K562 (cell line): ENCODE measurements at regions not wholly inside any gene's neighbourhood (a gene's known extent, or its start where the extent isn't known, plus 50 kb on each side); places are given as distances from the start of the nearest gene placed in this dataset.

Experiments
- ATAC-seq: fragments of 200-7000 bp; cut with Tn5 transposase; 3 replicates; pipeline ENCODE4 v1.9.1; 2020; ENCODE audit warnings: moderate library complexity
- BruUV-seq: library from RNA; stranded (reverse); fragments of 400-500 nt; replicated peaks from 2 replicates; lab custom pipeline; 2021; lab: Mats Ljungman, UMichigan
- CTCF ChIA-PET: fragments of 300-600 bp; formaldehyde crosslinking; extraction: SDS; loops from one replicate; lab custom pipeline; 2021; ENCODE audit warnings: low intra/inter-chr PET ratio; lab: Yijun Ruan, JAX
- POLR2A ChIA-PET: fragments of 300-600, 350-650 bp; sonication (Branson Sonifier 250); formaldehyde crosslinking; extraction: SDS; loops from one replicate; lab custom pipeline; 2021; ENCODE audit warnings: antibody characterized with exemption, inconsistent platforms; lab: Yijun Ruan, JAX
- DNase-seq, 4 experiments: peaks; one replicate each; pipeline versions ENCODE4 v3.0.0 to v3.0.0-alpha.2; 2011 to 2018; ENCODE audit warnings: low spot score in 3 of 4, mixed read lengths in 3 of 4; ENCODE audit errors: extremely low read depth in 1 of 4
- FAIRE-seq: peaks from 2 replicates; lab custom pipeline; 2011; peaks lifted over from hg19 to GRCh38; lab: Jason Lieb, UNC
- H2AFZ ChIP-seq: 2 replicates; pipeline ENCODE4 v1.6.0; 2011; ENCODE audit warnings: low read depth, low read length, control low read depth, inconsistent platforms
- H3K27ac ChIP-seq: fragments of 200-600 bp; 3 replicates; pipeline ENCODE4 v1.8.0; 2011; ENCODE audit warnings: low read depth, mild to moderate bottlenecking, control low read depth, inconsistent platforms, low read length, moderate library complexity, mixed read lengths; ENCODE audit errors: extremely low read depth
- H3K27me3 ChIP-seq, 2 experiments: fragments of 300-600 bp in 1 of 2; 2 replicates in 1 of 2; 3 replicates in 1 of 2; pipeline versions ENCODE4 v1.6.0 to v1.8.0; 2011; ENCODE audit warnings: inconsistent platforms in 2 of 2, low read length in 2 of 2, mild to moderate bottlenecking in 1 of 2, mixed read lengths in 1 of 2, moderate library complexity in 1 of 2; ENCODE audit not compliant: control insufficient read depth in 2 of 2, insufficient read depth in 2 of 2
- H3K36me3 ChIP-seq: fragments of 300-600 bp; 3 replicates; pipeline ENCODE4 v1.8.0; 2011; ENCODE audit warnings: mild to moderate bottlenecking, low read length, inconsistent platforms; ENCODE audit not compliant: control insufficient read depth, insufficient read depth
- H3K4me1 ChIP-seq, 2 experiments: fragments of 200-600 bp in 1 of 2; replicated peaks in 1 of 2; 2 replicates in 1 of 2; 3 replicates in 1 of 2; pipeline versions ENCODE4 v1.5.1 to v1.8.0; 2011; ENCODE audit warnings: inconsistent platforms in 2 of 2, low read length in 2 of 2, mild to moderate bottlenecking in 1 of 2, mixed read lengths in 1 of 2, moderate library complexity in 1 of 2; ENCODE audit not compliant: control insufficient read depth in 2 of 2, insufficient read depth in 2 of 2
- H3K4me2 ChIP-seq: 2 replicates; pipeline ENCODE4 v1.6.1; 2011; ENCODE audit warnings: low read length, control low read depth, inconsistent platforms, mixed read lengths; ENCODE audit not compliant: insufficient read depth
- H3K4me3 ChIP-seq: fragments of 200-600 bp; sonication (generic), shearing (Covaris generic); 2 replicates; pipeline ENCODE4 v1.5.1; 2016; ENCODE audit warnings: control low read depth, inconsistent platforms
- H3K79me2 ChIP-seq: fragments of 200-600 bp; 3 replicates; pipeline ENCODE4 v1.8.0; 2011; ENCODE audit warnings: low read length, inconsistent platforms; ENCODE audit not compliant: control insufficient read depth, insufficient read depth
- H3K9ac ChIP-seq, 2 experiments: 2 replicates each; pipeline versions ENCODE4 v1.6.0 to v1.6.1; 2011; ENCODE audit warnings: low read depth in 2 of 2, low read length in 2 of 2, control low read depth in 1 of 2, inconsistent platforms in 1 of 2, mild to moderate bottlenecking in 1 of 2, mixed read lengths in 1 of 2; ENCODE audit not compliant: insufficient read depth in 1 of 2
- H3K9me1 ChIP-seq: one replicate; pipeline ENCODE4 v1.6.0; 2011; ENCODE audit warnings: inconsistent platforms, mild to moderate bottlenecking, low read length, moderate library complexity; ENCODE audit not compliant: control insufficient read depth, insufficient read depth
- H3K9me3 ChIP-seq: replicated peaks from 2 replicates; pipeline ENCODE4 v1.5.1; 2011; ENCODE audit warnings: low read depth, low read length, inconsistent platforms; ENCODE audit not compliant: control insufficient read depth, insufficient read depth
- H4K20me1 ChIP-seq: replicated peaks from 2 replicates; pipeline ENCODE4 v1.6.1; 2011; ENCODE audit warnings: low read length, inconsistent platforms, mixed read lengths; ENCODE audit not compliant: control insufficient read depth, insufficient read depth
- BRD4 ChIP-seq: fragments of 200-600 bp; sonication (generic); IDR thresholded peaks from 2 replicates; pipeline ENCODE4 v1.6.1; 2017; ENCODE audit warnings: inconsistent platforms
- ILF3 ChIP-seq: fragments of 450-650 bp; IDR thresholded peaks from 2 replicates; pipeline ENCODE4 v1.6.1; 2018; ENCODE audit warnings: antibody characterized with exemption, mild to moderate bottlenecking, moderate library complexity, borderline replicate concordance
- POLR2H ChIP-seq: IDR thresholded peaks from 2 replicates; pipeline ENCODE4 v1.6.1; 2016; ENCODE audit warnings: missing genetic modification characterization, low read depth, mild to moderate bottlenecking, control low read depth, missing compliant biosample characterization, moderate library complexity
- RBM14 ChIP-seq: fragments of 200-400 bp; formaldehyde crosslinking; IDR thresholded peaks from 2 replicates; pipeline ENCODE4 v1.6.1; 2018; ENCODE audit warnings: low read depth, mild to moderate bottlenecking, low read length, moderate library complexity, borderline replicate concordance; ENCODE audit not compliant: insufficient read depth
- SMARCC2 ChIP-seq: fragments of 450-650 bp; IDR thresholded peaks from 2 replicates; pipeline ENCODE4 v1.6.1; 2017; ENCODE audit warnings: antibody characterized with exemption, moderate library complexity, mild to moderate bottlenecking, low read depth
- ZNF174 ChIP-seq: fragments of 250-450 bp; sonication (Bioruptor Pico); IDR thresholded peaks from 2 replicates; pipeline ENCODE4 v1.4.0; 2020; ENCODE audit warnings: mild to moderate bottlenecking
- ZNF282 ChIP-seq: sonication (generic); formaldehyde crosslinking; IDR thresholded peaks from 2 replicates; pipeline ENCODE4 v1.8.1; 2023; ENCODE audit warnings: missing genetic modification reagents
- ZZZ3 ChIP-seq: fragments of 450-650 bp; IDR thresholded peaks from 2 replicates; pipeline ENCODE4 v1.6.1; 2016; ENCODE audit warnings: antibody characterized with exemption, mild to moderate bottlenecking, moderate library complexity
- WGBS: fragments of 100-300 bp; shearing (Covaris generic); methylation state at CpG from one replicate; pipeline ENCODE4 v1.1.6; 2016; ENCODE audit warnings: low coverage, mixed read lengths; ENCODE audit not compliant: insufficient coverage; ENCODE audit errors: missing lambda C conversion rate; 5-methylcytosine and 5-hydroxymethylcytosine counted together
- in situ Hi-C: fragments of 300-500 bp; cut with MboI; formaldehyde crosslinking; loops from 4 replicates; pipeline ENCODE4 v1.15.0; 2018; ENCODE audit warnings: inconsistent platforms, mixed read lengths
- intact Hi-C: fragments of 100-400 bp; cut with micrococcal nuclease; formaldehyde crosslinking; loops from 2 replicates; pipeline ENCODE4 v1.14.2; 2022
- TF ChIP-seq, protein P1 (sequence below), 2 experiments: fragments of 450-650 bp; IDR thresholded peaks; 2 replicates each; pipeline ENCODE4 v1.6.1; 2016
- TF ChIP-seq, protein P2 (sequence below): fragments of 250-450 bp; sonication (Bioruptor Pico); IDR thresholded peaks from 2 replicates; pipeline ENCODE4 v1.5.0; 2021; ENCODE audit warnings: mild to moderate bottlenecking, moderate library complexity

DNA sequence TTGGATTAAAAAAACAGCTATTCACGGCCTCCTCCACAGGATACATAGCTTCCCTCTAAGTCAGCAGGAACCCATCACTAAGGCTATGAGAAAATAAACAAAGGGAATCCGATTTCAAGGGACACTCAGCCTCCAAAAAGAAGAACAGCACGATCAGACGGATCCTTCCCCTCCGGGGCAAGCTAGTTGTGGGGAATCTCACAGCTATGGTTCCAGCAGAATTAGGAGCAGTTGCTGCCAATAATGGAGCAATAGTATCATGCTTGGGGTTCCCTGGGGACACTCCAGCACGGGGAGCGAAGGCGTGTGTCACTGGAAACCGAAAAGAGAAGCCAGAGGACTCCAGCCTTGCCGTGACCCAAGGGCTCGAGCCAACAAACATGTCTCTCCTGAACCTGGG lies 163.1 kb downstream of the TTC32 start:
- WGBS: 2% methylated on average over 11 of the region's 11 CpGs
- Histone ChIP-seq H4K20me1 (no peaks in the 10 kb centered on the region), H3K27ac (no peak overlapping the region), H3K9ac (no peak overlapping the region), H3K4me3 (no peak overlapping the region), H3K36me3 (no peaks in the 10 kb centered on the region), H2AFZ (no peak overlapping the region), H3K9me1 (no peaks in the 10 kb centered on the region), H3K4me1 (no peaks in the 10 kb centered on the region), H3K4me2 (no peak overlapping the region), H3K27me3 (peaks cover 0 to 21% of the 10 kb centered on the region in 2 experiments; a peak in 3 of 5 replicates), H3K79me2 (no peaks in the 10 kb centered on the region), H3K9me3 (no peaks in the 10 kb centered on the region)
- TF ChIP-seq, protein P1, sequence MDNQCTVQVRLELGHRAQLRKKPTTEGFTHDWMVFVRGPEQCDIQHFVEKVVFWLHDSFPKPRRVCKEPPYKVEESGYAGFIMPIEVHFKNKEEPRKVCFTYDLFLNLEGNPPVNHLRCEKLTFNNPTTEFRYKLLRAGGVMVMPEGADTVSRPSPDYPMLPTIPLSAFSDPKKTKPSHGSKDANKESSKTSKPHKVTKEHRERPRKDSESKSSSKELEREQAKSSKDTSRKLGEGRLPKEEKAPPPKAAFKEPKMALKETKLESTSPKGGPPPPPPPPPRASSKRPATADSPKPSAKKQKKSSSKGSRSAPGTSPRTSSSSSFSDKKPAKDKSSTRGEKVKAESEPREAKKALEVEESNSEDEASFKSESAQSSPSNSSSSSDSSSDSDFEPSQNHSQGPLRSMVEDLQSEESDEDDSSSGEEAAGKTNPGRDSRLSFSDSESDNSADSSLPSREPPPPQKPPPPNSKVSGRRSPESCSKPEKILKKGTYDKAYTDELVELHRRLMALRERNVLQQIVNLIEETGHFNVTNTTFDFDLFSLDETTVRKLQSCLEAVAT (IDR thresholded peaks at IDR 0.05): no peak
- TF ChIP-seq POLR2H (tag): no peak
- no peak for ATAC-seq
- DNase-seq: no peak
- no TSS peak for BruUV-seq
- CTCF ChIA-PET: interaction anchor here (0.6 kb wide), 1 partner anchor 240 kb away, joined by 3 read pairs; no protein-coding TSS in a partner anchor
- intact Hi-C loops (no loop called here), in situ Hi-C loops (no loop called here)
- POLR2A ChIA-PET: interaction anchor here (0.7 to 1.5 kb wide), 2 partner anchors 18 to 604 kb away, joined by 3 to 4 read pairs; no protein-coding TSS in a partner anchor
- no peak for FAIRE-seq

DNA sequence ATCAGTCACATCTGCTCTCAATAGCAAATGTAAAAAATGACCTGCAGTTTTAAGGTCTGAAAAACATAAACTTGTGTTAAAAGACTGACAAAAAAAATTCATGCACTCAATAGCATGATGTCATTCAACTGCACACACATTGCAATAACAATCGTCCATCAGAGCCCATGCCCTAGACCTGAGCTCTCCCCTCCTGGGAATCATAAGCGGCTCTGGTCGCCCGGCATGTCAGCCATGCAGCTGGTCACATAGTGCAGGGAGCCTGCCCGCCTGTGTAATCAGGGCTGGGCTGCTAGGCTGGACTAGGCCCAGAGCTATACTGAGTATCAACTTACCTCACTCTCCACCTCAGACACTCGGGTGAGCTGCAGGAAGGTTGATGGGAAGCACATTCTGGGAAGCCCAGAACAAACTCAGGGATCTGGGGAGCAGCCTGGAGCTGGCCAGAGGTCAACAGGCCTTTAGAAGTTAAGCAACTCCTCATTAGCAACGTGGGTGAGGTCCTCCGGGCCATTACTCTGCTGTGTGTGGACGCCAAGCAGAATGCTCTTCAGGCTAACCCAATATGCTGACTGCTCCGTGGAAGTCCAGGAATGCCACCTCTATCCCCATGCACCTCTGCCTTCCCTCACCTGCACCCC lies 165.5 kb downstream of the TTC32 start:
- no peaks in the 10 kb centered on the region for H4K20me1 ChIP-seq
- H3K9me3 ChIP-seq: no peaks in the 10 kb centered on the region
- H3K79me2 ChIP-seq: no peaks in the 10 kb centered on the region
- under 1% methylated on average over 10 of the region's 10 CpGs for WGBS
- H3K27ac ChIP-seq: no peak overlapping the region
- H3K27me3 ChIP-seq: peaks cover 0 to 24% of the 10 kb centered on the region in 2 experiments; a peak in 3 of 5 replicates
- ChIA-PET POLR2A (interaction anchor here (0.6 to 1.2 kb wide), 3 partner anchors 8 to 1323 kb away, joined by 3 read pairs; no protein-coding TSS in a partner anchor), CTCF (no interaction called here)
- H3K36me3 ChIP-seq: no peaks in the 10 kb centered on the region
- no peak; the same call in 2 of the 3 replicates for ATAC-seq
- H3K4me1 ChIP-seq: no peaks in the 10 kb centered on the region
- H3K4me3 ChIP-seq: no peak overlapping the region
- no TSS peak for BruUV-seq
- DNase-seq: no peak
- no peak overlapping the region for H3K4me2 ChIP-seq
- FAIRE-seq: no peak
- intact Hi-C loops: no loop called here
- no peak overlapping the region for H2AFZ ChIP-seq
- no peak overlapping the region for H3K9ac ChIP-seq
- no peaks in the 10 kb centered on the region for H3K9me1 ChIP-seq
- in situ Hi-C loops: no loop called here
- TF ChIP-seq ZZZ3: no peak
- no peak for TF ChIP-seq BRD4
- TF ChIP-seq ZNF282: no peak
- TF ChIP-seq, protein P2, sequence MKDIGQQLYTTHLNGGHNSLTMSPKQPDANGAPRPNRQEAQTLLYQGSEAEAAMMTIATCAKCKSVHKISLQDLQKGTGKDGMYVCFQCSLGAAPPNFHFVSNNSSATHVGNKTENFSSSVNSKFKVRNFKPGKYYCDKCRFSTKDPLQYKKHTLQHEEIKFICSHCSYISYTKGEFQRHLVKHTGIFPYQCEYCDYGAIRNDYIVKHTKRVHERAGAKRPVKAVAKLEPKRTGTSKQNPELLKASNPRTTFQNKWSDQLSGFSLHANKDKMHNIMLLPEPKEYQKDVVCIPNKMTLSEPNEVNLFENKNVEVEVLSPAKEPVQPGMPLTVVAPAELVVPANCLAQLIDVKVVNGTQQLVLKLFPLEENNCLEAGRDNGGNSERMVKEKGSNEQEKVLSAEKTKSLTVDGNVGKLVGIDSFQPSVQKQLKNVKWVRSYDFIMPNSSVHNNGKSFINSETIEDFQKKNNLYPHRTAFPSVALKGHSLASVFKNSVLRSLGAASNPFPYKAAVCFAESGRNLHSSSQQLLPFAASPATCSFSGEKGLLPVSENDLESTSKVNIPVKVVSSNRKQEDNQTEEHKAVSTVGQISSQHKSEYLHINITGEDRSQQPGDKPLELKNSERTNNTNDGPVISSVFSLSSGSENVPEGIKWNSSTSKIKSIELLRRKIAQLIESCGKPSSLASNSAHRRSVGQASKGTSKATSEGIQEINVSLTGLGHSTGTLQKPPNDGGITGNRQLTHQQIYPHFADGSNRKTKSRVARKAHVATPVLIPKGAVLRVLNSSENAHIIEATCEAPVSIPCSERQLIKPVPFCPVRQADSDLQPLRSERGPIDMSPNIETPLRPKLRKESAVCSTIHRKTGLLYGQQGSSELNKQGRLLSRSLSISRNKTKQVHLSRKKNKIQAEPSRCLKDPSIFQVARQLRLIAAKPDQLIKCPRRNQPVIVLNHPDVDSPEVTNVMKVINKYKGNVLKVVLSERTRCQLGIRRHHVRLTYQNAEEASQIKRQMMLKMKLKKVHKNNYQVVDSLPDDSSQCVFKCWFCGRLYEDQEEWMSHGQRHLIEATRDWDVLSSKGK: no peak
- no peak for TF ChIP-seq ZNF174 (CRISPR knock-in tag)
- TF ChIP-seq RBM14: no peak
- no peak for TF ChIP-seq ILF3
- no peak for TF ChIP-seq SMARCC2
